ENCODE measurements at regions not wholly inside any gene's neighbourhood (a gene's known extent, or its start where the extent isn't known, plus 50 kb on each side); places are given as distances from the start of the nearest gene placed in this dataset.

GRCh38 chr3:155022896-155023295, 57.2 kb upstream of the MME start:
- Histone ChIP-seq H3K4me1 (ENCODE audit: control insufficient read depth in 5 of 5, insufficient read depth in 5 of 5, low read length in 5 of 5) (peaks cover 0 to 2% (median 0%) of the 10 kb centered on the region in 5 donors), H3K36me3 (ENCODE audit: control insufficient read depth in 4 of 4, insufficient read depth in 4 of 4, low read length in 4 of 4) (no peaks in the 10 kb centered on the region), H3K4me3 (no peak overlapping the region), H3K27ac (ENCODE audit: low read depth in 1 of 2, low read length in 1 of 2) (no peak overlapping the region), H3K9ac (ENCODE audit: insufficient read depth in 1 of 2, low read length in 2 of 2) (no peak overlapping the region), H3K27me3 (ENCODE audit: control insufficient read depth in 3 of 3, insufficient read depth in 3 of 3, low read length in 2 of 3) (no peaks in the 10 kb centered on the region), H3K9me3 (ENCODE audit: control insufficient read depth in 4 of 4, insufficient read depth in 3 of 4, low read length in 3 of 4) (no peaks in the 10 kb centered on the region)
- no peak for ATAC-seq (ENCODE audit: insufficient read depth, low FRiP score)
- TF ChIP-seq, protein P1, sequence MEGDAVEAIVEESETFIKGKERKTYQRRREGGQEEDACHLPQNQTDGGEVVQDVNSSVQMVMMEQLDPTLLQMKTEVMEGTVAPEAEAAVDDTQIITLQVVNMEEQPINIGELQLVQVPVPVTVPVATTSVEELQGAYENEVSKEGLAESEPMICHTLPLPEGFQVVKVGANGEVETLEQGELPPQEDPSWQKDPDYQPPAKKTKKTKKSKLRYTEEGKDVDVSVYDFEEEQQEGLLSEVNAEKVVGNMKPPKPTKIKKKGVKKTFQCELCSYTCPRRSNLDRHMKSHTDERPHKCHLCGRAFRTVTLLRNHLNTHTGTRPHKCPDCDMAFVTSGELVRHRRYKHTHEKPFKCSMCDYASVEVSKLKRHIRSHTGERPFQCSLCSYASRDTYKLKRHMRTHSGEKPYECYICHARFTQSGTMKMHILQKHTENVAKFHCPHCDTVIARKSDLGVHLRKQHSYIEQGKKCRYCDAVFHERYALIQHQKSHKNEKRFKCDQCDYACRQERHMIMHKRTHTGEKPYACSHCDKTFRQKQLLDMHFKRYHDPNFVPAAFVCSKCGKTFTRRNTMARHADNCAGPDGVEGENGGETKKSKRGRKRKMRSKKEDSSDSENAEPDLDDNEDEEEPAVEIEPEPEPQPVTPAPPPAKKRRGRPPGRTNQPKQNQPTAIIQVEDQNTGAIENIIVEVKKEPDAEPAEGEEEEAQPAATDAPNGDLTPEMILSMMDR (IDR thresholded peaks at IDR 0.05; ENCODE audit: control extremely low read depth, extremely low read depth) = no peak
- no peak for DNase-seq

- Histone ChIP-seq H3K27ac (ENCODE audit: low read depth in 1 of 2, low read length in 1 of 2) (no peak overlapping the region), H3K4me3 (no peak overlapping the region), H3K4me1 (ENCODE audit: control insufficient read depth in 5 of 5, insufficient read depth in 5 of 5, low read length in 5 of 5) (peaks cover 0 to 5% (median 0%) of the 10 kb centered on the region in 5 donors), H3K9me3 (ENCODE audit: control insufficient read depth in 4 of 4, insufficient read depth in 3 of 4, low read length in 3 of 4) (no peaks in the 10 kb centered on the region), H3K36me3 (ENCODE audit: control insufficient read depth in 4 of 4, insufficient read depth in 4 of 4, low read length in 4 of 4) (no peaks in the 10 kb centered on the region), H3K9ac (ENCODE audit: insufficient read depth in 1 of 2, low read length in 2 of 2) (no peak overlapping the region), H3K27me3 (ENCODE audit: control insufficient read depth in 3 of 3, insufficient read depth in 3 of 3, low read length in 2 of 3) (no peaks in the 10 kb centered on the region)
- DNase-seq (peak in 1 of 3 donors; percentile 37), ATAC-seq (ENCODE audit: insufficient read depth, low FRiP score) (peak; percentile 64)
- WGBS, 2 donors = 68 to 100% methylated on average over 1 of the region's 1 CpG
- TF ChIP-seq, protein P1 (IDR thresholded peaks at IDR 0.05; ENCODE audit: control extremely low read depth, extremely low read depth) = no peak
Measured at GRCh38 chr3:155019575-155019974, 60.5 kb upstream of the MME start.

DNA sequence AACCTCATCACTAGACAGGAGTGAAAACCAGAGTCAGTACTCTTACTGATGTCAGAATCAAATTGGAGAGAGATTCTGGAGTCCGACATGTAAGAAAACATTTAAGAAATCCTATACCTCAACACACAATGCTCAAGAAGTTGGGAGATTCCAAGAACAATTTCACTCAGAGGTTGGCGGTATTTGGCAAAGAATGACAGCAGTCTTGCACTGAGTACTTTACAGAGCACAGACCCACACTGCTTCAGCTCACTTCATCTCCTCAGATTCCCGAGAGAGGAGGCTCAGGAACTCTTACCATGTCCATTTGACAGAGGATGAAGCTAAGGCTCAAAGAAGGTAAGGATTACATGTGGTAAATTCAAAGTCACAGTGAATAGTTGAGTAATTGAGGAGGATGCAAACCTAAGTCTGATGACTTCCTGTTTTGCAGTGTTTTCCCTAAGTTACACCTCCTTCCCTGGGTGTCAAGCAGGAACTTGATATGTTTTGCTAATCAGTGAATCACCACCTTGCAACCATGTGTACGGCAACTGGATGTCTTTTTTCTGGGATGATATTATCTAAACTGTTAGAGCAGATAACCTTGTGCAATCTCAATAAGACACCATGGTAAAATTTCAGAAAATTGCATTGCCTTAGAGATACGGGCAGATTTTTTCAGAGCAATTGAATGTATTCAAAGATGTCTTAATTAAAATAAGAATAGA, 61.3 kb upstream of the MME start:
- no peak for ATAC-seq (ENCODE audit: insufficient read depth, low FRiP score)

More for the DNA sequence above, 61.3 kb upstream of the MME start:
- DNase-seq = no peak
- Histone ChIP-seq H3K4me1 (ENCODE audit: control insufficient read depth in 5 of 5, insufficient read depth in 5 of 5, low read length in 5 of 5) (peaks cover 0 to 5% (median 0%) of the 10 kb centered on the region in 5 donors), H3K36me3 (ENCODE audit: control insufficient read depth in 4 of 4, insufficient read depth in 4 of 4, low read length in 4 of 4) (no peaks in the 10 kb centered on the region), H3K27me3 (ENCODE audit: control insufficient read depth in 3 of 3, insufficient read depth in 3 of 3, low read length in 2 of 3) (no peaks in the 10 kb centered on the region), H3K4me3 (no peak overlapping the region), H3K9ac (ENCODE audit: insufficient read depth in 1 of 2, low read length in 2 of 2) (no peak overlapping the region), H3K9me3 (ENCODE audit: control insufficient read depth in 4 of 4, insufficient read depth in 3 of 4, low read length in 3 of 4) (no peaks in the 10 kb centered on the region), H3K27ac (ENCODE audit: low read depth in 1 of 2, low read length in 1 of 2) (no peak overlapping the region)
- TF ChIP-seq, protein P1 (IDR thresholded peaks at IDR 0.05; ENCODE audit: control extremely low read depth, extremely low read depth) = no peak
- WGBS, 2 donors = 65 to 66% methylated on average over 5 of the region's 5 CpGs
